ENCODE measurements at regions not wholly inside any gene's neighbourhood (a gene's known extent, or its start where the extent isn't known, plus 50 kb on each side); places are given as distances from the start of the nearest gene placed in this dataset.

DNA sequence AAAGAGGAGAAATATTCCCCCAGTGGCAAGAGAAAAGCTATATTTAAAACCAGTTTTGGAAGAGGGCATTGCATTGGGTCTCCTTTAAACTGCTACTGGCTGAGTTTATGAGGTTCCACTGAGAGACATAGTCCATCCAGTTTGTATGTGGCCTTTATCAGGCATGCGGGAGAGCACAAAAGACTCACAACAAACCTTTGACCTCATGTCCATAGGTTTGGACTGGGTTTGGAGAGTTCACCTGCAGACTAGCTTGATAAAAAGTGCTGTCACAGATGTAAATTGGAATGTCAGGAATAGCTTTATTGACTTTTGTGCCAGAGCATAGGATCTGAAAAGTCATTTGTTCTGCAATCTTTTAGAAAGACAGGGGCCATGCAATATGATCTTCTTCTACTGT, 131.0 kb upstream of the NRIP1 start:
- DNase-seq, result no peak
- H3K36me3 ChIP-seq (ENCODE audit: control insufficient read depth, insufficient read depth, low read length), result no peaks in the 10 kb centered on the region
- H3K27me3 ChIP-seq (replicated peaks; ENCODE audit: control insufficient read depth, insufficient read depth, low read length, poor library complexity, severe bottlenecking), result no peaks in the 10 kb centered on the region

DNA sequence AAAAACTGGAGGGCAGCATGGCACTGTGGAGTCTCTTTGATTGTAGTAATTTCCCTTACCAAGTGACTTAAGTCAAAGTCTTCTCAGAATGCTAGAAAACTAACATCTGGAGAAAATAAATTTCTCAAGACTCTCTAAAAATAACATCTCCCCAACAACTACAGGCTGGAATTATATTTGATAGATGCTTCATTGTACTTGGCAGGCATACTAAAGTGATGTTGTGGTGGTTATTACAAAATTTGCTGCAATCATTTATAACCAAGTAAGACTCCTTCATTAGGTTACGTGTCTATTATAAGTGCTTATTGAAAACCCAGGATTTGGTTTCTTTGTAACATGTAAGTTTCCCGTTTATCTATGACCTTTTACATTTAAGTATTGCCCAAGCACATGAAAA, 132.9 kb upstream of the NRIP1 start:
- Histone ChIP-seq H3K4me3 (ENCODE audit: insufficient read depth, low read depth, low read length, poor library complexity, severe bottlenecking) (no peak overlapping the region), H3K27ac (ENCODE audit: insufficient read depth, low read length, poor library complexity, severe bottlenecking) (no peak overlapping the region), H3K9me3 (ENCODE audit: control insufficient read depth, low read length) (no peaks in the 10 kb centered on the region), H3K36me3 (ENCODE audit: control insufficient read depth, insufficient read depth, low read length) (no peaks in the 10 kb centered on the region), H3K27me3 (replicated peaks; ENCODE audit: control insufficient read depth, insufficient read depth, low read length, poor library complexity, severe bottlenecking) (no peaks in the 10 kb centered on the region), H3K4me1 (ENCODE audit: control insufficient read depth, insufficient read depth, low read length, poor library complexity, severe bottlenecking) (no peaks in the 10 kb centered on the region)
- no peak for DNase-seq

More for the DNA sequence above, 131.0 kb upstream of the NRIP1 start:
- H3K9me3 ChIP-seq (ENCODE audit: control insufficient read depth, low read length), result no peaks in the 10 kb centered on the region
- H3K4me1 ChIP-seq (ENCODE audit: control insufficient read depth, insufficient read depth, low read length, poor library complexity, severe bottlenecking), result no peaks in the 10 kb centered on the region
- H3K4me3 ChIP-seq (ENCODE audit: insufficient read depth, low read depth, low read length, poor library complexity, severe bottlenecking), result no peak overlapping the region
- H3K27ac ChIP-seq (ENCODE audit: insufficient read depth, low read length, poor library complexity, severe bottlenecking), result no peak overlapping the region

DNA sequence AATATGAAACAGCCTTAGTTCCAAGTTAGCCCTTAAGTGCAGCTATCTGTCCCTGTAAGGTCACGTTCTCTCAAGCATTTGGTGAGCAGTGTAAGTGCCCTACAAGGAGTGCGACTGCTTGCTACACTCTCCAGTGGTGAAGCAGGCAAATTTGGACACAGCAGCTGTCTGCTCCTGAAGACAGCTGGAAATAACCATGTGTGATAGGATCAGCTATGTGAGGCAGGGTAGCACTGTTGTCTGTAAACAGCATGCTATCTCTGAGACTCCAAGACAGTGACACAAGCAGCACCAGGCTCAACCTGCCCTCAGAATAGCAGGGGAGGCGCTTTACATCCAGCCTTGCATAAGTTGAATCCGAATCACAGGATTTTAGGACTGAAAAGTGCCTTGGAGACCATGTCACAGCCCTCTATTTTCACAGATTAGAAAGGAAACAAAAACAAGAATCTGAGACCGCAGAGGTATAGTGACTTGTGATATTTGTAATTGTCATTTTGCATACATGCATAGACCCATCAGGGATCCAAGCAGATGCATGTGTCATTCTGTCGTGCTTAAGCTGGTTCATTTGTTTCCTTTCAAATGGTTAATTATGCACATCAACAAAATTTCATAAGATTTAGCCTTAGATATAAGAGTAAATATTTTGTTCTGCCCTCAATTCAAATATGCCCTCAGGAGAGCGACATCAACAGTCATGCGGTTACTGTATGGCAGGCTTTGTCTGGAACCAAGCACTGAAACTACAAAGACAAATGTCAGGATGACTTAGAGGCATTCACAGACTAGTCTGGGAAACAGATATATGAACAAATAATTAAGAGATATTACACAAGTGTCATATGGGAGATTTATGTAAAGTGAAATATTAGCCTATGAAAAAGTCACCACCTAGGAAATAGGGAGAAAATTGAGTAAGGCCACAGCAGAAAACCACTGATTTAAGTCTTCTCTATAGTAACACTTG, 134.9 kb upstream of the NRIP1 start:
- no peaks in the 10 kb centered on the region for H3K4me1 ChIP-seq (ENCODE audit: control insufficient read depth, insufficient read depth, low read length, poor library complexity, severe bottlenecking)
- H3K27me3 ChIP-seq (replicated peaks; ENCODE audit: control insufficient read depth, insufficient read depth, low read length, poor library complexity, severe bottlenecking), result no peaks in the 10 kb centered on the region
- DNase-seq, result no peak
- H3K27ac ChIP-seq (ENCODE audit: insufficient read depth, low read length, poor library complexity, severe bottlenecking), result no peak overlapping the region
- no peaks in the 10 kb centered on the region for H3K9me3 ChIP-seq (ENCODE audit: control insufficient read depth, low read length)
- H3K36me3 ChIP-seq (ENCODE audit: control insufficient read depth, insufficient read depth, low read length), result no peaks in the 10 kb centered on the region
- H3K4me3 ChIP-seq (ENCODE audit: insufficient read depth, low read depth, low read length, poor library complexity, severe bottlenecking), result no peak overlapping the region

- no peak for DNase-seq
- Histone ChIP-seq H3K4me1 (ENCODE audit: control insufficient read depth, insufficient read depth, low read length, poor library complexity, severe bottlenecking) (no peaks in the 10 kb centered on the region), H3K27me3 (replicated peaks; ENCODE audit: control insufficient read depth, insufficient read depth, low read length, poor library complexity, severe bottlenecking) (no peaks in the 10 kb centered on the region), H3K4me3 (ENCODE audit: insufficient read depth, low read depth, low read length, poor library complexity, severe bottlenecking) (no peak overlapping the region), H3K36me3 (ENCODE audit: control insufficient read depth, insufficient read depth, low read length) (no peaks in the 10 kb centered on the region), H3K27ac (ENCODE audit: insufficient read depth, low read length, poor library complexity, severe bottlenecking) (no peak overlapping the region), H3K9me3 (ENCODE audit: control insufficient read depth, low read length) (no peaks in the 10 kb centered on the region)
Observed at GRCh38 chr21:15203740-15204139, 138.9 kb upstream of the NRIP1 start.

DNA sequence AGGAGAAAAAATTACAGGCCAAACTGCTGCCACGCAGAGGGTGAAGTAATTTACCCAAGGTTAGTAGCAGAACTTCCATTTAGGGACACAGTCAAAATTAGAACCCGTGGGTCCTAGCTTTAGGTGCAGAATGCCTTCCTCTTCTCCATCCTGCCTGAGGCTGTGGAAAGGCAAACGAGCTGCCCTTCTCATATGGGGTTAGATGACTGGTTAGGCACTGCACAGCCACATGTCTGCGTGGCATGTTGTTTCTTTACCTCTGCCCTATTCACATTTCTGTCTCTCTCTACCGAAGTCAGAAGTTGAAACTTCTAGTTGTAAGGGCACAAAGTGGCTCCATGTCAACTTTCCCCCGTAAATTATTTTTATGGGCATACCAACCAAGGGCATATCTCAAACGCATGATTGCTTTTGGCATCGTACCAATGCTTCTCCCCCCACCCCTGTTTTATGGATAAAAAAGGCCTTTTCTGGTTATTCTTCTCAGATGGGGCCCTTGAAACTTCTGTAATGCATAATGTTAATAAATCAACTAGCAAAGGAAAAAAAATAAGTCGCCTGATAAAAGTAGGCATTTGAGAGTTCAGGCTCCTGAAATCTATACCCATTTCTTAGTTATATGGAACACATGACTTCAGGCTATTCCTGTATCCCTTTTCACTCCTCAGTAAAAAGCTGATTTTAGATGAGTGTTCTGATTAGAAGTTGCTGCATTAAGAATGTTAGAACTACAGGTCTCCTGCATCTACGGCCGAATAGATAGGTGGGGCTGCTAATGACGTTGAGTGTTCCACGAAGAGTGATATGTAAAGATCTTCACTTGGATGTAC, 139.6 kb upstream of the NRIP1 start:
- Histone ChIP-seq H3K9me3 (ENCODE audit: control insufficient read depth, low read length) (no peaks in the 10 kb centered on the region), H3K4me3 (ENCODE audit: insufficient read depth, low read depth, low read length, poor library complexity, severe bottlenecking) (no peak overlapping the region)
- no peak for DNase-seq

GRCh38 chr21:15204970-15205286, 140.1 kb upstream of the NRIP1 start:
- no peaks in the 10 kb centered on the region for H3K4me1 ChIP-seq (ENCODE audit: control insufficient read depth, insufficient read depth, low read length, poor library complexity, severe bottlenecking)
- no peaks in the 10 kb centered on the region for H3K36me3 ChIP-seq (ENCODE audit: control insufficient read depth, insufficient read depth, low read length)
- H3K4me3 ChIP-seq (ENCODE audit: insufficient read depth, low read depth, low read length, poor library complexity, severe bottlenecking), result no peak overlapping the region
- H3K27me3 ChIP-seq (replicated peaks; ENCODE audit: control insufficient read depth, insufficient read depth, low read length, poor library complexity, severe bottlenecking), result no peaks in the 10 kb centered on the region
- DNase-seq, result no peak
- H3K9me3 ChIP-seq (ENCODE audit: control insufficient read depth, low read length), result no peaks in the 10 kb centered on the region
- H3K27ac ChIP-seq (ENCODE audit: insufficient read depth, low read length, poor library complexity, severe bottlenecking), result no peak overlapping the region

More for the DNA sequence above, 139.6 kb upstream of the NRIP1 start:
- Histone ChIP-seq H3K4me1 (ENCODE audit: control insufficient read depth, insufficient read depth, low read length, poor library complexity, severe bottlenecking) (no peaks in the 10 kb centered on the region), H3K27ac (ENCODE audit: insufficient read depth, low read length, poor library complexity, severe bottlenecking) (no peak overlapping the region), H3K27me3 (replicated peaks; ENCODE audit: control insufficient read depth, insufficient read depth, low read length, poor library complexity, severe bottlenecking) (no peaks in the 10 kb centered on the region), H3K36me3 (ENCODE audit: control insufficient read depth, insufficient read depth, low read length) (no peaks in the 10 kb centered on the region)

GRCh38 chr21:15206514-15206913, 141.7 kb upstream of the NRIP1 start:
- Histone ChIP-seq H3K27me3 (replicated peaks; ENCODE audit: control insufficient read depth, insufficient read depth, low read length, poor library complexity, severe bottlenecking) (no peaks in the 10 kb centered on the region), H3K9me3 (ENCODE audit: control insufficient read depth, low read length) (no peaks in the 10 kb centered on the region), H3K4me1 (ENCODE audit: control insufficient read depth, insufficient read depth, low read length, poor library complexity, severe bottlenecking) (no peaks in the 10 kb centered on the region), H3K4me3 (ENCODE audit: insufficient read depth, low read depth, low read length, poor library complexity, severe bottlenecking) (no peak overlapping the region), H3K36me3 (ENCODE audit: control insufficient read depth, insufficient read depth, low read length) (no peaks in the 10 kb centered on the region), H3K27ac (ENCODE audit: insufficient read depth, low read length, poor library complexity, severe bottlenecking) (no peak overlapping the region)
- no peak for DNase-seq

DNA sequence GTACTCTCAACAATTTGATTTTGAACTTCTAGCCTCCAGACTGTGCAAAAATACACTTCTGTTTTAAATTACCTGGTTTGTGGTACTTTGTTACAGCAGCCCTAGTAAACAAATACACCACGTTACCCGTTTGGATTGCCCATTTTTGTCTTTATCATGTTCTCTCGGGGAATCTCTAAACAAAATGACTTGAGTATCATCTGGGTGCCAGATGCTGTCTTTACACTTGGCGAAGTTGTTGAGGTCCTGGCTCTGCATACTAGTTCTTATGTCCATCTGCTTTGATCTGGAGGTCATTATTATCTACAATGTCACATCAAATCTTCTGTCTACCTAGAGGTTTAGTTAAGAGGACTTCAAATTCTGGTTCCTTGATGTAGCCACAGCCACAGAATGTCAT, 142.4 kb upstream of the NRIP1 start:
- Histone ChIP-seq H3K4me3 (ENCODE audit: insufficient read depth, low read depth, low read length, poor library complexity, severe bottlenecking) (no peak overlapping the region), H3K36me3 (ENCODE audit: control insufficient read depth, insufficient read depth, low read length) (no peaks in the 10 kb centered on the region), H3K9me3 (ENCODE audit: control insufficient read depth, low read length) (no peaks in the 10 kb centered on the region), H3K4me1 (ENCODE audit: control insufficient read depth, insufficient read depth, low read length, poor library complexity, severe bottlenecking) (no peaks in the 10 kb centered on the region), H3K27ac (ENCODE audit: insufficient read depth, low read length, poor library complexity, severe bottlenecking) (no peak overlapping the region), H3K27me3 (replicated peaks; ENCODE audit: control insufficient read depth, insufficient read depth, low read length, poor library complexity, severe bottlenecking) (no peaks in the 10 kb centered on the region)
- no peak for DNase-seq

GRCh38 chr21:15207635-15208370, 143.0 kb upstream of the NRIP1 start:
- H3K27me3 ChIP-seq (replicated peaks; ENCODE audit: control insufficient read depth, insufficient read depth, low read length, poor library complexity, severe bottlenecking), result no peaks in the 10 kb centered on the region
- no peak for DNase-seq
- no peaks in the 10 kb centered on the region for H3K4me1 ChIP-seq (ENCODE audit: control insufficient read depth, insufficient read depth, low read length, poor library complexity, severe bottlenecking)
- no peak overlapping the region for H3K27ac ChIP-seq (ENCODE audit: insufficient read depth, low read length, poor library complexity, severe bottlenecking)
- no peaks in the 10 kb centered on the region for H3K36me3 ChIP-seq (ENCODE audit: control insufficient read depth, insufficient read depth, low read length)
- no peak overlapping the region for H3K4me3 ChIP-seq (ENCODE audit: insufficient read depth, low read depth, low read length, poor library complexity, severe bottlenecking)
- no peaks in the 10 kb centered on the region for H3K9me3 ChIP-seq (ENCODE audit: control insufficient read depth, low read length)
